IMR-90 (cell line): ENCODE measurements at regions not wholly inside any gene's neighbourhood (a gene's known extent, or its start where the extent isn't known, plus 50 kb on each side); places are given as distances from the start of the nearest gene placed in this dataset.

Source experiments
- BHLHE40 ChIP-seq: fragments of 150-350 bp; IDR thresholded peaks from 2 replicates; pipeline ENCODE4 v1.6.1; 2016; ENCODE audit warnings: mild to moderate bottlenecking, low read depth, low read length
- CEBPB ChIP-seq: IDR thresholded peaks from 2 replicates; pipeline ENCODE4 v1.6.1; 2012; ENCODE audit warnings: low read depth, low read length, improper control_type of control experiment
- CHD1 ChIP-seq: IDR thresholded peaks from 2 replicates; pipeline ENCODE4 v1.6.1; 2012; ENCODE audit warnings: low read depth, low read length, improper control_type of control experiment
- CTCF ChIP-seq: conservative IDR thresholded peaks from 2 replicates; pipeline ENCODE4 v1.5.1; 2012; ENCODE audit warnings: mild to moderate bottlenecking, low read depth, low read length, improper control_type of control experiment
- MXI1 ChIP-seq: IDR thresholded peaks from 2 replicates; pipeline ENCODE4 v1.6.1; 2012; ENCODE audit warnings: low read depth, mild to moderate bottlenecking, low read length, moderate library complexity, borderline replicate concordance
- NFE2L2 ChIP-seq: fragments of 150-350 bp; IDR thresholded peaks from 2 replicates; pipeline ENCODE4 v1.6.1; 2016; ENCODE audit warnings: low read depth, mild to moderate bottlenecking, low read length
- POLR2A ChIP-seq: IDR thresholded peaks from 2 replicates; pipeline ENCODE4 v1.6.1; 2012; ENCODE audit warnings: mild to moderate bottlenecking, low read depth, low read length
- RAD21 ChIP-seq: IDR thresholded peaks from 2 replicates; pipeline ENCODE4 v1.6.1; 2012; ENCODE audit warnings: low read length, improper control_type of control experiment
- SMC3 ChIP-seq: fragments of 150-350 bp; IDR thresholded peaks from 2 replicates; pipeline ENCODE4 v1.6.1; 2016; ENCODE audit warnings: low read depth, mild to moderate bottlenecking, antibody characterized with exemption, low read length, moderate library complexity
- USF2 ChIP-seq: fragments of 150-350 bp; IDR thresholded peaks from 2 replicates; pipeline ENCODE4 v1.6.1; 2017; ENCODE audit warnings: mild to moderate bottlenecking, antibody characterized with exemption, low read length, low read depth

- no peak for TF ChIP-seq CHD1
- TF ChIP-seq CTCF: no peak
- no peak for TF ChIP-seq SMC3
- no peak for TF ChIP-seq USF2
- no peak for TF ChIP-seq POLR2A
- no peak for TF ChIP-seq MXI1
- no peak for TF ChIP-seq BHLHE40
- TF ChIP-seq RAD21: no peak
- TF ChIP-seq NFE2L2: no peak
- TF ChIP-seq CEBPB: no peak
These were observed 59.0 kb upstream of the NKD1 start for GRCh38 chr16:50489182-50489581.
